ENCODE measurements at regions not wholly inside any gene's neighbourhood (a gene's known extent, or its start where the extent isn't known, plus 50 kb on each side); places are given as distances from the start of the nearest gene placed in this dataset.

GRCh38 chr2:146579147-146579930 lies 1265.5 kb upstream of the ACVR2A start:
- TF ChIP-seq REST (IDR thresholded peaks at IDR 0.05; ENCODE audit: insufficient replicate concordance, low read depth) (no peak), GABPA (IDR thresholded peaks at IDR 0.05; ENCODE audit: low read depth) (no peak), SPI1 (IDR thresholded peaks at IDR 0.05; ENCODE audit: borderline replicate concordance, low read depth) (no peak), POLR2AphosphoS5 (IDR thresholded peaks at IDR 0.05; ENCODE audit: low read depth) (no peak), CTCF (IDR thresholded peaks at IDR 0.05; ENCODE audit: insufficient read depth, low read length) (no peak)
- Histone ChIP-seq H3K27me3 (ENCODE audit: insufficient read depth, poor library complexity, severe bottlenecking) (no peaks in the 10 kb centered on the region), H3K27ac (replicated peaks) (no peak overlapping the region), H3K4me3 (replicated peaks; ENCODE audit: insufficient read depth, low read length) (no peak overlapping the region)
- no peak for DNase-seq (ENCODE audit: low read depth in 1 of 2, low spot score in 1 of 2)

- no peak for DNase-seq (ENCODE audit: low read depth in 1 of 2, low spot score in 1 of 2)
- no peaks in the 10 kb centered on the region for H3K27me3 ChIP-seq (ENCODE audit: insufficient read depth, poor library complexity, severe bottlenecking)
- H3K4me3 ChIP-seq (replicated peaks; ENCODE audit: insufficient read depth, low read length) = no peak overlapping the region
- H3K27ac ChIP-seq (replicated peaks) = no peak overlapping the region
- TF ChIP-seq GABPA (IDR thresholded peaks at IDR 0.05; ENCODE audit: low read depth) = no peak
Measured at GRCh38 chr2:146576339-146577111, 1268.3 kb upstream of the ACVR2A start.

GRCh38 chr2:146572598-146572997 lies 1272.2 kb upstream of the ACVR2A start:
- Histone ChIP-seq H3K27ac (replicated peaks) (no peak overlapping the region), H3K4me3 (replicated peaks; ENCODE audit: insufficient read depth, low read length) (no peak overlapping the region), H3K27me3 (ENCODE audit: insufficient read depth, poor library complexity, severe bottlenecking) (no peaks in the 10 kb centered on the region)
- TF ChIP-seq GABPA (IDR thresholded peaks at IDR 0.05; ENCODE audit: low read depth) (no peak), CTCF (IDR thresholded peaks at IDR 0.05; ENCODE audit: insufficient read depth, low read length) (no peak), SPI1 (IDR thresholded peaks at IDR 0.05; ENCODE audit: borderline replicate concordance, low read depth) (no peak), REST (IDR thresholded peaks at IDR 0.05; ENCODE audit: insufficient replicate concordance, low read depth) (no peak), POLR2AphosphoS5 (IDR thresholded peaks at IDR 0.05; ENCODE audit: low read depth) (no peak)
- DNase-seq (ENCODE audit: low read depth in 1 of 2, low spot score in 1 of 2) = no peak

DNA sequence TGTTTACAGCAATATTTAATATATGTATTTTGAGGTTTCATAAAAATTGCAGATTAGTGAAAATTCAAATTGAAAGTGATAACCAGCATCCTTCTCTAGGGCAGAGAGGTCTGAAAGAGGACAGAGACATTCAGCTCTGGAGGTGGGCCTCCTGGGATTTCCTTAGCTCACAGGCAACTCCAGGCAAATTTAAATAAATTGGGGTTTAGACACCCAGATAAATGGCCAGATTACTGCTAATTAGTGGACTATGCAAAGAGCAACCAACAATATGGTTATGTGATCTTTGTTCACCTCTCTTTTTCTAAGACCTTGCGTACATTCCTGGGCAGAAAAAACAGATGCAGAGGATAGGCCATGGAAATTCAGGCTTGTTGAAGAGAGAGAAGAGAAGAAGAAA lies 1282.8 kb upstream of the ACVR2A start:
- Histone ChIP-seq H3K4me3 (replicated peaks; ENCODE audit: insufficient read depth, low read length) (no peak overlapping the region), H3K27ac (replicated peaks) (no peak overlapping the region), H3K27me3 (ENCODE audit: insufficient read depth, poor library complexity, severe bottlenecking) (no peaks in the 10 kb centered on the region)
- no peak for TF ChIP-seq REST (IDR thresholded peaks at IDR 0.05; ENCODE audit: insufficient replicate concordance, low read depth)
- no peak for TF ChIP-seq GABPA (IDR thresholded peaks at IDR 0.05; ENCODE audit: low read depth)
- TF ChIP-seq SPI1 (IDR thresholded peaks at IDR 0.05; ENCODE audit: borderline replicate concordance, low read depth) = no peak
- no peak for TF ChIP-seq POLR2AphosphoS5 (IDR thresholded peaks at IDR 0.05; ENCODE audit: low read depth)
- no peak for TF ChIP-seq CTCF (IDR thresholded peaks at IDR 0.05; ENCODE audit: insufficient read depth, low read length)
- DNase-seq (ENCODE audit: low read depth in 1 of 2, low spot score in 1 of 2) = no peak

All from HL-60 (cell line).